DND-41 (cell line): ENCODE measurements at regions not wholly inside any gene's neighbourhood (a gene's known extent, or its start where the extent isn't known, plus 50 kb on each side); places are given as distances from the start of the nearest gene placed in this dataset.

Experiments
- ATAC-seq: fragments of 200-7000 bp; cut with Tn5 transposase; 3 replicates; pipeline ENCODE4 v1.9.1; 2021; ENCODE audit warnings: low read depth; ENCODE audit not compliant: insufficient read depth
- DNase-seq: peaks from one replicate; pipeline ENCODE4 v3.0.0-alpha.2; 2020
- H2AFZ ChIP-seq: 2 replicates; pipeline ENCODE4 v1.6.0; 2012; ENCODE audit warnings: low read depth, low read length
- H3K27ac ChIP-seq: 2 replicates; pipeline ENCODE4 v1.5.1; 2012; ENCODE audit warnings: low read length, inconsistent platforms
- H3K27me3 ChIP-seq: fragments of 200-600 bp; sonication (generic); 2 replicates; pipeline ENCODE4 v1.6.0; 2012; ENCODE audit warnings: low read length, mild to moderate bottlenecking, inconsistent platforms; ENCODE audit not compliant: insufficient read depth, poor library complexity
- H3K36me3 ChIP-seq: 2 replicates; pipeline ENCODE4 v1.5.1; 2012; ENCODE audit warnings: low read length, inconsistent platforms; ENCODE audit not compliant: insufficient read depth
- H3K4me1 ChIP-seq: 2 replicates; pipeline ENCODE4 v1.5.1; 2012; ENCODE audit warnings: mild to moderate bottlenecking, low read length; ENCODE audit not compliant: insufficient read depth
- H3K4me2 ChIP-seq: 2 replicates; pipeline ENCODE4 v1.6.0; 2012; ENCODE audit warnings: mild to moderate bottlenecking, moderate library complexity, low read length, inconsistent platforms; ENCODE audit not compliant: insufficient read depth
- H3K4me3 ChIP-seq, 2 experiments: fragments of 200-600 bp in 1 of 2; shearing (Covaris generic) in 1 of 2; 2 replicates each; pipeline ENCODE4 v1.5.1; 2012 to 2016; ENCODE audit warnings: inconsistent platforms in 2 of 2, low read length in 2 of 2, mild to moderate bottlenecking in 2 of 2, low read depth in 1 of 2, moderate library complexity in 1 of 2
- H3K79me2 ChIP-seq: 2 replicates; pipeline ENCODE4 v1.6.0; 2012; ENCODE audit warnings: low read length, inconsistent platforms; ENCODE audit not compliant: insufficient read depth
- H3K9ac ChIP-seq: 2 replicates; pipeline ENCODE4 v1.6.0; 2012; ENCODE audit warnings: low read depth, mild to moderate bottlenecking, inconsistent platforms, low read length, moderate library complexity
- H3K9me3 ChIP-seq: 2 replicates; pipeline ENCODE4 v1.5.1; 2012; ENCODE audit warnings: low read length, moderate library complexity, mild to moderate bottlenecking, inconsistent platforms; ENCODE audit not compliant: insufficient read depth, severe bottlenecking
- H4K20me1 ChIP-seq: 2 replicates; pipeline ENCODE4 v1.6.0; 2012; ENCODE audit warnings: low read length; ENCODE audit not compliant: insufficient read depth
- CTCF ChIP-seq: IDR thresholded peaks from 2 replicates; pipeline ENCODE4 v1.5.1; 2012; ENCODE audit warnings: borderline replicate concordance, low read length, moderate library complexity, mild to moderate bottlenecking; ENCODE audit not compliant: poor library complexity, severe bottlenecking; ENCODE audit errors: extremely low read depth
- EZH2 ChIP-seq: IDR thresholded peaks from 3 replicates; pipeline ENCODE4 v1.6.1; 2012; ENCODE audit warnings: borderline replicate concordance, low read depth, mild to moderate bottlenecking, moderate library complexity, low read length, inconsistent platforms; ENCODE audit not compliant: severe bottlenecking

- no peak for TF ChIP-seq CTCF
- TF ChIP-seq EZH2, result no peak
- H3K27me3 ChIP-seq, result no peaks in the 10 kb centered on the region
- no peaks in the 10 kb centered on the region for H3K9me3 ChIP-seq
- H3K4me1 ChIP-seq, result peaks cover 21% of the 10 kb centered on the region
- DNase-seq (no peak), ATAC-seq (no peak)
- no peaks in the 10 kb centered on the region for H4K20me1 ChIP-seq
- H3K9ac ChIP-seq, result no peak overlapping the region
- no peak overlapping the region for H3K4me2 ChIP-seq
- H2AFZ ChIP-seq, result no peak overlapping the region
- H3K27ac ChIP-seq, result no peak overlapping the region
- no peak overlapping the region for H3K4me3 ChIP-seq
- H3K79me2 ChIP-seq, result no peaks in the 10 kb centered on the region
- H3K36me3 ChIP-seq, result no peaks in the 10 kb centered on the region
Observed at GRCh38 chr21:35203093-35203977, 154.2 kb upstream of the RUNX1 start.

GRCh38 chr21:35202431-35202830 is 153.3 kb upstream of the RUNX1 start:
- Histone ChIP-seq H3K9ac (no peak overlapping the region), H4K20me1 (no peaks in the 10 kb centered on the region), H3K4me1 (peaks cover 21% of the 10 kb centered on the region), H2AFZ (no peak overlapping the region), H3K4me3 (no peak overlapping the region), H3K79me2 (no peaks in the 10 kb centered on the region), H3K27ac (no peak overlapping the region), H3K9me3 (no peaks in the 10 kb centered on the region), H3K36me3 (no peaks in the 10 kb centered on the region), H3K4me2 (no peak overlapping the region), H3K27me3 (no peaks in the 10 kb centered on the region)
- TF ChIP-seq CTCF (no peak), EZH2 (no peak)
- DNase-seq (no peak), ATAC-seq (no peak)

- peaks cover 21% of the 10 kb centered on the region for H3K4me1 ChIP-seq
- ATAC-seq (no peak), DNase-seq (no peak)
- no peaks in the 10 kb centered on the region for H3K79me2 ChIP-seq
- H3K4me2 ChIP-seq, result no peak overlapping the region
- no peaks in the 10 kb centered on the region for H4K20me1 ChIP-seq
- no peaks in the 10 kb centered on the region for H3K9me3 ChIP-seq
- no peak for TF ChIP-seq EZH2
- H3K27me3 ChIP-seq, result no peaks in the 10 kb centered on the region
- H3K9ac ChIP-seq, result no peak overlapping the region
- no peak overlapping the region for H2AFZ ChIP-seq
- H3K4me3 ChIP-seq, result no peak overlapping the region
- H3K27ac ChIP-seq, result no peak overlapping the region
- no peaks in the 10 kb centered on the region for H3K36me3 ChIP-seq
Observed at GRCh38 chr21:35201799-35202198, 152.7 kb upstream of the RUNX1 start.

- Histone ChIP-seq H3K27ac (no peak overlapping the region), H3K36me3 (no peaks in the 10 kb centered on the region), H3K9me3 (no peaks in the 10 kb centered on the region), H3K4me1 (peaks cover 18% of the 10 kb centered on the region), H3K27me3 (no peaks in the 10 kb centered on the region), H3K79me2 (no peaks in the 10 kb centered on the region), H2AFZ (no peak overlapping the region), H3K4me3 (no peak overlapping the region), H3K9ac (no peak overlapping the region), H3K4me2 (no peak overlapping the region), H4K20me1 (no peaks in the 10 kb centered on the region)
- TF ChIP-seq EZH2 (no peak), CTCF (no peak)
- DNase-seq (no peak), ATAC-seq (no peak)
Observed at GRCh38 chr21:35201288-35201687, 152.2 kb upstream of the RUNX1 start.
